GM23338 (cell line): ENCODE measurements at regions not wholly inside any gene's neighbourhood (a gene's known extent, or its start where the extent isn't known, plus 50 kb on each side); places are given as distances from the start of the nearest gene placed in this dataset.

ENCODE experiments used
- ATAC-seq: fragments of 200-7000 bp; cut with Tn5 transposase; 3 replicates; pipeline ENCODE4 v1.9.1; 2020
- DNase-seq: peaks from one replicate; pipeline ENCODE4 v3.0.0-alpha.2; 2015; ENCODE audit warnings: low spot score
- H2AFZ ChIP-seq: fragments of 200-600 bp; sonication (generic); 2 replicates; pipeline ENCODE4 v1.8.0; 2016; ENCODE audit warnings: antibody characterized with exemption, mild to moderate bottlenecking, moderate library complexity
- H3F3A ChIP-seq: fragments of 200-600 bp; sonication (generic); replicated peaks from 2 replicates; pipeline ENCODE4 v1.8.0; 2017; ENCODE audit warnings: antibody characterized with exemption, mixed run types, low read depth
- H3K27ac ChIP-seq: fragments of 200-600 bp; sonication (generic); 2 replicates; pipeline ENCODE4 v1.6.1; 2016; ENCODE audit warnings: low read depth
- H3K27me3 ChIP-seq: fragments of 200-600 bp; sonication (generic); 2 replicates; pipeline ENCODE4 v1.8.0; 2016; ENCODE audit warnings: mild to moderate bottlenecking, mixed run types, moderate library complexity; ENCODE audit not compliant: insufficient read depth
- H3K36me3 ChIP-seq: fragments of 200-600 bp; sonication (generic); 2 replicates; pipeline ENCODE4 v1.8.0; 2016; ENCODE audit warnings: mild to moderate bottlenecking; ENCODE audit not compliant: insufficient read depth
- H3K4me1 ChIP-seq: fragments of 200-600 bp; sonication (generic); 2 replicates; pipeline ENCODE4 v1.8.0; 2016; ENCODE audit warnings: mild to moderate bottlenecking, moderate library complexity; ENCODE audit not compliant: insufficient read depth
- H3K4me2 ChIP-seq: fragments of 200-600 bp; sonication (generic); 2 replicates; pipeline ENCODE4 v1.7.1; 2017; ENCODE audit warnings: mixed run types
- H3K4me3 ChIP-seq: fragments of 200-600 bp; sonication (generic); 2 replicates; pipeline ENCODE4 v1.6.1; 2016; ENCODE audit warnings: mixed run types
- H3K79me2 ChIP-seq: fragments of 200-600 bp; sonication (generic); replicated peaks from 2 replicates; pipeline ENCODE4 v1.8.0; 2017; ENCODE audit warnings: mild to moderate bottlenecking; ENCODE audit not compliant: insufficient read depth
- H3K9me2 ChIP-seq: fragments of 200-600 bp; sonication (generic); 2 replicates; pipeline ENCODE4 v1.8.0; 2017; ENCODE audit not compliant: insufficient read depth
- H4K20me1 ChIP-seq: fragments of 200-600 bp; sonication (generic); replicated peaks from 2 replicates; pipeline ENCODE4 v1.8.0; 2017; ENCODE audit warnings: mild to moderate bottlenecking; ENCODE audit not compliant: insufficient read depth
- H3K27ac Mint-ChIP-seq: 2 replicates; pipeline ENCODE4 v1.8.0; 2020; ENCODE audit warnings: inconsistent platforms, mild to moderate bottlenecking, moderate library complexity, mixed read lengths
- H3K27me3 Mint-ChIP-seq: 3 replicates; pipeline ENCODE4 v1.8.0; 2022; ENCODE audit warnings: low read depth, mild to moderate bottlenecking, moderate library complexity, mixed read lengths, inconsistent platforms; ENCODE audit not compliant: insufficient read depth, poor library complexity
- H3K36me3 Mint-ChIP-seq: 3 replicates; pipeline ENCODE4 v1.8.0; 2021; ENCODE audit warnings: low read depth, mild to moderate bottlenecking, inconsistent platforms, moderate library complexity, mixed read lengths
- H3K4me1 Mint-ChIP-seq: 3 replicates; pipeline ENCODE4 v1.8.0; 2020; ENCODE audit warnings: mild to moderate bottlenecking, inconsistent platforms, mixed read lengths
- H3K4me3 Mint-ChIP-seq: 3 replicates; pipeline ENCODE4 v1.8.0; 2021; ENCODE audit warnings: moderate library complexity, mild to moderate bottlenecking, inconsistent platforms, mixed read lengths
- H3K9me3 Mint-ChIP-seq: 3 replicates; pipeline ENCODE4 v1.8.0; 2020; ENCODE audit warnings: moderate library complexity, mild to moderate bottlenecking, inconsistent platforms, mixed read lengths
- CREB1 ChIP-seq: fragments of 250-450 bp; sonication (Bioruptor Pico); IDR thresholded peaks from 2 replicates; pipeline ENCODE4 v1.5.0; 2020; ENCODE audit warnings: low read depth, mild to moderate bottlenecking, moderate library complexity
- EZH2 ChIP-seq: fragments of 200-600 bp; sonication (generic); IDR thresholded peaks from one replicate; pipeline ENCODE4 v1.8.0; 2017; ENCODE audit warnings: antibody characterized with exemption, mild to moderate bottlenecking, low read depth; ENCODE audit not compliant: unreplicated experiment
- EZH2phosphoT487 ChIP-seq: fragments of 200-600 bp; sonication (generic); IDR thresholded peaks from one replicate; pipeline ENCODE4 v1.8.1; 2018; ENCODE audit warnings: antibody characterized with exemption; ENCODE audit not compliant: unreplicated experiment
- JUNB ChIP-seq: IDR thresholded peaks from one replicate; pipeline ENCODE4 v1.6.1; 2016; ENCODE audit warnings: antibody characterized with exemption; ENCODE audit not compliant: unreplicated experiment
- NANOG ChIP-seq: IDR thresholded peaks from 2 replicates; pipeline ENCODE4 v1.6.1; 2016; ENCODE audit warnings: antibody characterized with exemption, borderline replicate concordance
- POLR2AphosphoS5 ChIP-seq: IDR thresholded peaks from 2 replicates; pipeline ENCODE4 v1.6.1; 2016; ENCODE audit warnings: antibody characterized with exemption, low read depth
- REST ChIP-seq: IDR thresholded peaks from one replicate; pipeline ENCODE4 v1.6.1; 2018; ENCODE audit warnings: antibody characterized with exemption; ENCODE audit not compliant: unreplicated experiment
- STAT1 ChIP-seq: IDR thresholded peaks from one replicate; pipeline ENCODE4 v1.6.1; 2016; ENCODE audit warnings: antibody characterized with exemption; ENCODE audit not compliant: unreplicated experiment
- ZNF114 ChIP-seq: fragments of 250-450 bp; sonication (Bioruptor Pico); IDR thresholded peaks from 2 replicates; pipeline ENCODE4 v1.5.0; 2020; ENCODE audit warnings: mild to moderate bottlenecking, moderate library complexity
- ZNF331 ChIP-seq: fragments of 250-450 bp; sonication (Bioruptor Pico); IDR thresholded peaks from 2 replicates; pipeline ENCODE4 v1.5.0; 2020; ENCODE audit warnings: low read depth, mild to moderate bottlenecking, moderate library complexity
- TF ChIP-seq, protein P1 (sequence below), 2 experiments: fragments of 200-600 bp in 1 of 2; sonication (generic) in 1 of 2; conservative IDR thresholded peaks; 2 replicates each; pipeline versions ENCODE4 v1.5.1 to v1.6.1; 2016 to 2017; ENCODE audit warnings: antibody characterized with exemption in 2 of 2, low read depth in 2 of 2, mild to moderate bottlenecking in 2 of 2, moderate library complexity in 1 of 2
- TF ChIP-seq, protein P2 (sequence below): fragments of 250-450 bp; sonication (Bioruptor Pico); IDR thresholded peaks from 2 replicates; pipeline ENCODE4 v1.5.0; 2020; ENCODE audit warnings: mild to moderate bottlenecking, moderate library complexity
- TF ChIP-seq, protein P3 (sequence below): IDR thresholded peaks from 2 replicates; pipeline ENCODE4 v1.6.1; 2016; ENCODE audit warnings: antibody characterized with exemption

DNA sequence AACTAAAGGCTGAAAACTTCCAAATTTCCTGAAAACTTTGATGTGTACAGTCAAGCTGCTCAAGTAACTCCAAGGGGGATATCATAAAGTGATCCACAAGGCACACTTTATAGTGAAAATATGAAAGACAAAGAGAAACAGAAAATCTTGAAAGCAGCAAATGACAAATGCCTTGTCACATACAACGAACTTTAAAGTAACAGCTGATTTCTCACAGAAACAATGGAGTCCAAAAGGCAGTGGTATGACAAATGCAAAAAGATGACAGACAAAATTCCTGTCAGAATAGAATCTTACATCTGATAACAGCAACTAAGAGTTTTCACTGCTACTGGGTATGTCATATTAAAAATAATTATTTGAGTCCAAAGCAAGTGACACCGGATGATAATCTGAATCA lies 1602.3 kb upstream of the PRR20A start:
- H3K9me2 ChIP-seq, result no peaks in the 10 kb centered on the region
- H3K79me2 ChIP-seq, result no peaks in the 10 kb centered on the region
- no peaks in the 10 kb centered on the region for H3K4me1 ChIP-seq
- Mint-ChIP-seq H3K36me3 (peaks cover 19% of the 10 kb centered on the region), H3K27me3 (no peaks in the 10 kb centered on the region), H3K4me1 (peaks cover 5% of the 10 kb centered on the region), H3K9me3 (no peaks in the 10 kb centered on the region; the same call in 2 of the 3 replicates), H3K27ac (no peak overlapping the region), H3K4me3 (no peak overlapping the region)
- TF ChIP-seq POLR2AphosphoS5, result no peak
- TF ChIP-seq REST, result no peak
- no peak for TF ChIP-seq CREB1 (CRISPR knock-in tag)
- TF ChIP-seq, protein P1, sequence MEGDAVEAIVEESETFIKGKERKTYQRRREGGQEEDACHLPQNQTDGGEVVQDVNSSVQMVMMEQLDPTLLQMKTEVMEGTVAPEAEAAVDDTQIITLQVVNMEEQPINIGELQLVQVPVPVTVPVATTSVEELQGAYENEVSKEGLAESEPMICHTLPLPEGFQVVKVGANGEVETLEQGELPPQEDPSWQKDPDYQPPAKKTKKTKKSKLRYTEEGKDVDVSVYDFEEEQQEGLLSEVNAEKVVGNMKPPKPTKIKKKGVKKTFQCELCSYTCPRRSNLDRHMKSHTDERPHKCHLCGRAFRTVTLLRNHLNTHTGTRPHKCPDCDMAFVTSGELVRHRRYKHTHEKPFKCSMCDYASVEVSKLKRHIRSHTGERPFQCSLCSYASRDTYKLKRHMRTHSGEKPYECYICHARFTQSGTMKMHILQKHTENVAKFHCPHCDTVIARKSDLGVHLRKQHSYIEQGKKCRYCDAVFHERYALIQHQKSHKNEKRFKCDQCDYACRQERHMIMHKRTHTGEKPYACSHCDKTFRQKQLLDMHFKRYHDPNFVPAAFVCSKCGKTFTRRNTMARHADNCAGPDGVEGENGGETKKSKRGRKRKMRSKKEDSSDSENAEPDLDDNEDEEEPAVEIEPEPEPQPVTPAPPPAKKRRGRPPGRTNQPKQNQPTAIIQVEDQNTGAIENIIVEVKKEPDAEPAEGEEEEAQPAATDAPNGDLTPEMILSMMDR (conservative IDR thresholded peaks at IDR 0.05; ENCODE audit: low read depth in 2 of 2), result no peak
- no peak for TF ChIP-seq EZH2
- TF ChIP-seq ZNF114 (CRISPR knock-in tag), result no peak
- TF ChIP-seq STAT1, result no peak
- TF ChIP-seq NANOG, result no peak
- no peak for TF ChIP-seq JUNB
- TF ChIP-seq, protein P2, sequence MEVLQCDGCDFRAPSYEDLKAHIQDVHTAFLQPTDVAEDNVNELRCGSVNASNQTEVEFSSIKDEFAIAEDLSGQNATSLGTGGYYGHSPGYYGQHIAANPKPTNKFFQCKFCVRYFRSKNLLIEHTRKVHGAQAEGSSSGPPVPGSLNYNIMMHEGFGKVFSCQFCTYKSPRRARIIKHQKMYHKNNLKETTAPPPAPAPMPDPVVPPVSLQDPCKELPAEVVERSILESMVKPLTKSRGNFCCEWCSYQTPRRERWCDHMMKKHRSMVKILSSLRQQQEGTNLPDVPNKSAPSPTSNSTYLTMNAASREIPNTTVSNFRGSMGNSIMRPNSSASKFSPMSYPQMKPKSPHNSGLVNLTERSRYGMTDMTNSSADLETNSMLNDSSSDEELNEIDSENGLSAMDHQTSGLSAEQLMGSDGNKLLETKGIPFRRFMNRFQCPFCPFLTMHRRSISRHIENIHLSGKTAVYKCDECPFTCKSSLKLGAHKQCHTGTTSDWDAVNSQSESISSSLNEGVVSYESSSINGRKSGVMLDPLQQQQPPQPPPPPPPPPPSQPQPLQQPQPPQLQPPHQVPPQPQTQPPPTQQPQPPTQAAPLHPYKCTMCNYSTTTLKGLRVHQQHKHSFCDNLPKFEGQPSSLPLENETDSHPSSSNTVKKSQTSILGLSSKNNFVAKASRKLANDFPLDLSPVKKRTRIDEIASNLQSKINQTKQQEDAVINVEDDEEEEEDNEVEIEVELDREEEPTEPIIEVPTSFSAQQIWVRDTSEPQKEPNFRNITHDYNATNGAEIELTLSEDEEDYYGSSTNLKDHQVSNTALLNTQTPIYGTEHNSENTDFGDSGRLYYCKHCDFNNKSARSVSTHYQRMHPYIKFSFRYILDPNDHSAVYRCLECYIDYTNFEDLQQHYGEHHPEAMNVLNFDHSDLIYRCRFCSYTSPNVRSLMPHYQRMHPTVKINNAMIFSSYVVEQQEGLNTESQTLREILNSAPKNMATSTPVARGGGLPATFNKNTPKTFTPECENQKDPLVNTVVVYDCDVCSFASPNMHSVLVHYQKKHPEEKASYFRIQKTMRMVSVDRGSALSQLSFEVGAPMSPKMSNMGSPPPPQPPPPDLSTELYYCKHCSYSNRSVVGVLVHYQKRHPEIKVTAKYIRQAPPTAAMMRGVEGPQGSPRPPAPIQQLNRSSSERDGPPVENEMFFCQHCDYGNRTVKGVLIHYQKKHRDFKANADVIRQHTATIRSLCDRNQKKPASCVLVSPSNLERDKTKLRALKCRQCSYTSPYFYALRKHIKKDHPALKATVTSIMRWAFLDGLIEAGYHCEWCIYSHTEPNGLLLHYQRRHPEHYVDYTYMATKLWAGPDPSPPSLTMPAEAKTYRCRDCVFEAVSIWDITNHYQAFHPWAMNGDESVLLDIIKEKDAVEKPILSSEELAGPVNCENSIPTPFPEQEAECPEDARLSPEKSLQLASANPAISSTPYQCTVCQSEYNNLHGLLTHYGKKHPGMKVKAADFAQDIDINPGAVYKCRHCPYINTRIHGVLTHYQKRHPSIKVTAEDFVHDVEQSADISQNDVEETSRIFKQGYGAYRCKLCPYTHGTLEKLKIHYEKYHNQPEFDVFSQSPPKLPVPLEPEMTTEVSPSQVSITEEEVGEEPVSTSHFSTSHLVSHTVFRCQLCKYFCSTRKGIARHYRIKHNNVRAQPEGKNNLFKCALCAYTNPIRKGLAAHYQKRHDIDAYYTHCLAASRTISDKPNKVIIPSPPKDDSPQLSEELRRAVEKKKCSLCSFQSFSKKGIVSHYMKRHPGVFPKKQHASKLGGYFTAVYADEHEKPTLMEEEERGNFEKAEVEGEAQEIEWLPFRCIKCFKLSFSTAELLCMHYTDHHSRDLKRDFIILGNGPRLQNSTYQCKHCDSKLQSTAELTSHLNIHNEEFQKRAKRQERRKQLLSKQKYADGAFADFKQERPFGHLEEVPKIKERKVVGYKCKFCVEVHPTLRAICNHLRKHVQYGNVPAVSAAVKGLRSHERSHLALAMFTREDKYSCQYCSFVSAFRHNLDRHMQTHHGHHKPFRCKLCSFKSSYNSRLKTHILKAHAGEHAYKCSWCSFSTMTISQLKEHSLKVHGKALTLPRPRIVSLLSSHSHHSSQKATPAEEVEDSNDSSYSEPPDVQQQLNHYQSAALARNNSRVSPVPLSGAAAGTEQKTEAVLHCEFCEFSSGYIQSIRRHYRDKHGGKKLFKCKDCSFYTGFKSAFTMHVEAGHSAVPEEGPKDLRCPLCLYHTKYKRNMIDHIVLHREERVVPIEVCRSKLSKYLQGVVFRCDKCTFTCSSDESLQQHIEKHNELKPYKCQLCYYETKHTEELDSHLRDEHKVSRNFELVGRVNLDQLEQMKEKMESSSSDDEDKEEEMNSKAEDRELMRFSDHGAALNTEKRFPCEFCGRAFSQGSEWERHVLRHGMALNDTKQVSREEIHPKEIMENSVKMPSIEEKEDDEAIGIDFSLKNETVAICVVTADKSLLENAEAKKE (CRISPR knock-in tag), result no peak
- TF ChIP-seq ZNF331 (CRISPR knock-in tag), result no peak
- TF ChIP-seq, protein P3, sequence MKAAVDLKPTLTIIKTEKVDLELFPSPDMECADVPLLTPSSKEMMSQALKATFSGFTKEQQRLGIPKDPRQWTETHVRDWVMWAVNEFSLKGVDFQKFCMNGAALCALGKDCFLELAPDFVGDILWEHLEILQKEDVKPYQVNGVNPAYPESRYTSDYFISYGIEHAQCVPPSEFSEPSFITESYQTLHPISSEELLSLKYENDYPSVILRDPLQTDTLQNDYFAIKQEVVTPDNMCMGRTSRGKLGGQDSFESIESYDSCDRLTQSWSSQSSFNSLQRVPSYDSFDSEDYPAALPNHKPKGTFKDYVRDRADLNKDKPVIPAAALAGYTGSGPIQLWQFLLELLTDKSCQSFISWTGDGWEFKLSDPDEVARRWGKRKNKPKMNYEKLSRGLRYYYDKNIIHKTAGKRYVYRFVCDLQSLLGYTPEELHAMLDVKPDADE, result no peak
- no peak for TF ChIP-seq EZH2phosphoT487
- H3K4me3 ChIP-seq, result no peak overlapping the region
- no peak overlapping the region for H2AFZ ChIP-seq
- no peak overlapping the region for H3K27ac ChIP-seq
- H3K36me3 ChIP-seq, result no peaks in the 10 kb centered on the region
- DNase-seq (no peak), ATAC-seq (no peak)
- no peaks in the 10 kb centered on the region for H4K20me1 ChIP-seq
- no peaks in the 10 kb centered on the region for H3F3A ChIP-seq
- H3K4me2 ChIP-seq, result no peak overlapping the region
- H3K27me3 ChIP-seq, result no peaks in the 10 kb centered on the region
